ENCODE measurements at regions not wholly inside any gene's neighbourhood (a gene's known extent, or its start where the extent isn't known, plus 50 kb on each side); places are given as distances from the start of the nearest gene placed in this dataset.
A peak's percentile ranks its signal among the peaks of the same experiment; 100 is the strongest.

- no peak for DNase-seq
Observed at GRCh38 chr6:14372734-14373489, 255.3 kb downstream of the CD83 start.

- DNase-seq: no peak
Observed at GRCh38 chr6:14373648-14374437, 256.3 kb downstream of the CD83 start.

DNA sequence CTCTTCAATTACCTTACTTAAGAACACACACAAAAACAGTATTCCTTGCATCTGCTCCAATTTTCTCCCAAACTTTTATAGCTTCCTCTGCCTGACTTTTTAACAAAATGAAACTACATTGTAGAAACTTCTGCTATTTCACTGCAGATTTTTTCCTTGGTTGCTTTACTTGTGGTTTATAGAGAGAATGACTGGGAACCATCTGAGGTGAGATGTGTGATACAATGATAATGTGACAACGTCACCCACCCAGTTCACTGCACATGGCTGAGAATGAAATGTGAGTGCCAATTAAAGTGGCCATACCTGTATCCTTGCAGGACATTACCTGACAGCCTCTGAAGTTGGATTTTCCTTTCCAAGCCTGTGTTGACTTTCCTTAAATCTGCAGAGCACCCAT lies 258.4 kb downstream of the CD83 start:
- DNase-seq: no peak

- no peak for DNase-seq
Observed at GRCh38 chr6:14379568-14379967, 262.0 kb downstream of the CD83 start.

- peak; percentile 54 for DNase-seq
Observed at GRCh38 chr6:14380086-14380820, 262.7 kb downstream of the CD83 start.

DNA sequence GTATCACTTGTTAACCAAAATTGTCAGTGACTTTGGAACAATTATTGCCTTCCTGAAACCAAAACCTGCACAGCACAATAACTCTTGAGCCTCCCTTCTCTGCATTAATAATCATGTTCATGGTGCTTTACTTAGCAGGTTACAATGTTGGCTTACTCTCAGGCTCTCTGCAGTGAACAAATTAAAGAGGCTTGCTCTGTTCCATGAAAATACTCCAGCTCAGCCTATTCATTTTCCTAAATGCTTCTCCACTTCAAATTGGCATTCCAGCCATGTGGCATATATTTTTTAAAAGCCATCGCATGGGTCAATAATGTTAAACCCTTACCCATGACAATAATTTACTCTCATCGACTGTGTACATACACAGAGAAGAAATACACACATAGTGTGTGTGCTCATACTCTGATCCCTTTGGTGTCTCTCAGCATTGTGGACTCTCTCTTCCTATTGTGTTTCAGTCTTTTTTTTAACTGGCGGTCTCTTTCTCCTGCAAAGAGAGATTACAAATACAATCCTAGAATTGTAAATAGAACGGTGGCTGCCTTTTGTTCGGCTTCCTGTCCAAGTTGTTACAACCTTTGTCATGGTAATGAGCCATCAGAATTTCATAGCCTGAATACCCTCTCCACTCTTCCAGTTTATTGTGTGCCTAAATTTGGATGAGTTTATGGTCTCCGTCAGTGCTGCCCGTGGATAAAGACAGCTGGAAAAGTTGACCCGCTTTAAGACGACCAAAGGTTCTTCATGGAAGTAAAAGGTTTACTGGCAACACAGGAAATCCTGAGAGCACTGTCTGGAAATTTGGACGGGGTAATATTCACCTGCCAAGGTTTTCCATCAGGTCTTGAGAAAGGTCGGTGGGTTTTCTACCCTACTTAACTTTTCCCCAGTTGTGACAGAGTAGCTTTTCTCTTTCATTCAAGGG lies 263.6 kb downstream of the CD83 start:
- no peak for DNase-seq

DNA sequence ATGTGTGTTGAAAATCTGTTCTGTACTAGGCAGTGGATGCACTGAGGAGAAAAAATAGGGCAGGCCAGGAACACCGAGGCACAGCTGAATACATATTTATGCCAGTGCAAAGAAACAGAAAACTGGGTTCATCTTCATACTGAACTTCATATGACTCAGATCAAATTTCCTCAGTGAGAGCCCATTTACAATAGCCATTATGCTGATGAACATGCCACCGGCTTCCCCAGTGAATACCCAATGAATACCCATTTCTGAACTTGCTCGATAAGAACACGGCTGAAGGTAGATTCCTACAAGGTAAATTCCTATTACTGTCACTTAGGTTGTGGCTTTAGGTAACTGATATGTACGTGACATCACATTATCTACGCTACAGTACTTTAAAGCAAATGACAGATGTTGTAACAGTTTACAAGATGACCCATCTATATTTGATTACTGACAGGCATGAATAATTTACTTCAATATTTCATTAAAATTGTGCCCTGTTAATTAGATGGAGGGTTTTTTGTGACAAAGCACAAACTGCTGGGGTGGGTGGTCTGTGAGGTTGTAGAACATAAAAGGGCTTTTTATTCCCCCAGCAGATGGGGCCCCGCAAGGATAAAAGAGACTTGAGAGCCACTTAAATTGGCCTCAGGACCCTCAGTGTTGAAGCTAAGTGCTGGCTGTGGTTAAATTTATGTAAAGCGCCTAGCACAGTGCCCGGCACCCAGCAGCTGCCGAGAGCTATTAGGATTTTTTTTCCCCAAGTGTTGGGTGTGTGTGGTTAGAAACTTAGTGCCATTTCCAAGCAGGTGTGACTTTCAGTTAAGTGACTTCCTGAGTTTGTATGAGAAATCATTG lies 264.5 kb downstream of the CD83 start:
- no peak for DNase-seq

- DNase-seq: no peak
Observed at GRCh38 chr6:14382678-14383236, 265.2 kb downstream of the CD83 start.

- DNase-seq: no peak
Observed at GRCh38 chr6:14383393-14384174, 266.0 kb downstream of the CD83 start.

DNA sequence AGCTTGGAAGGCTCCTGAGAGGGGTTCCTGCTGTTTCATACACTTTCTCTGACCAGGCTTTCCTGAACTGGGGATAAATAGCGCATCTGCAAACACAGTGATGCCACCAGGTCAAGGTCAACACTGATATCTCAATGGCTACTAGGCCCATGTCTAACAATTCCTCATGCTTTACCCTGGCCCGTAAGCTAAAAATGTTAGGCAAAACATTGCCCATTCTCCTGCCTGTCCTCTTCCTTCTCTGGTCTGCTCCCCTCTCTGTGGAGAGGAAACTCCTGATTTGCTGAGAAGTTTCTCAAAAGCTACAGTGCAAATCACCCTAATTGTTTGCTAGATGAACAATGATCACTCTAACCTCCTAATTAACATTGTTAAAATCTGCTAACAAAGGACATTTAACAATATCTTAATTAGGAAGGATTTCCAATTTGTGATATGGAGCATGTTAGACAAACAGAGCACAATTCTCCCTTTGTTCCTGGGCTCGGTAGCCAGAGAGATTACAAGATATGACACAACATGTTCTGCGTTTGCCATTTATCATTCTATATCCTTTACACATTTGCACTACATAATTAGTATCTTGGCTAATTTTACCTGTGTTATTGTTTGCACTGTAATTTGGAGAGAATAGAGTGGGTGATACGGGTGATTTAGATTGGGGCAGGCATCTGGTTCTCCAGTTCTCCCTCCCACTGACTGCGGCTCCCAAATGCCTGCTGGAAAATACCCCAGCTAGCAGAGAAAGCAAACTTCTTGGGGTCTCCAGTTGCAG lies 266.8 kb downstream of the CD83 start:
- no peak for DNase-seq

GRCh38 chr6:14386263-14386662 lies 268.7 kb downstream of the CD83 start:
- DNase-seq: no peak

DNA sequence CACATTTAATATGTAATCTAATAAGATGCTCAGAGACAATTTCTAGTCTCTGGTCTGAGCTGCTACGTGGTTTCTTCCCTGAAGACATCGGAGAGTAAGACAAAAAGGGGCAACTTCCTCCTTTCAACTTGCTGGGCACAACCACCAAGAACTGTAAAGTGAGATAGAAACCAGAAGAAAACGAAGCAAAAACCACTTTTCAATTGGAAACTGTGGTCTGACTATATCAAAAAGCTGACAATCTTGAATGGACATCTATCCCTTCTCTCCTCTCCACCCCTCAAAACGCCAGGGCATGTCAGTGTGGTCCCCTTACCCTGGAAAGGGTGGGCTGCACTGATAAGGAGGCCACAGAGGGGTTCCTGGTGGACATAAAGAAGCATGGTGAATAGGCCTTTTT lies 269.1 kb downstream of the CD83 start:
- DNase-seq: no peak

- DNase-seq: no peak
Observed at GRCh38 chr6:14388371-14388770, 270.8 kb downstream of the CD83 start.

GRCh38 chr6:14389776-14390175 lies 272.2 kb downstream of the CD83 start:
- DNase-seq: peak; percentile 72

- no peak for DNase-seq
Observed at GRCh38 chr6:14390805-14391204, 273.2 kb downstream of the CD83 start.

GRCh38 chr6:14393910-14394309 lies 276.3 kb downstream of the CD83 start:
- no peak for DNase-seq

DNA sequence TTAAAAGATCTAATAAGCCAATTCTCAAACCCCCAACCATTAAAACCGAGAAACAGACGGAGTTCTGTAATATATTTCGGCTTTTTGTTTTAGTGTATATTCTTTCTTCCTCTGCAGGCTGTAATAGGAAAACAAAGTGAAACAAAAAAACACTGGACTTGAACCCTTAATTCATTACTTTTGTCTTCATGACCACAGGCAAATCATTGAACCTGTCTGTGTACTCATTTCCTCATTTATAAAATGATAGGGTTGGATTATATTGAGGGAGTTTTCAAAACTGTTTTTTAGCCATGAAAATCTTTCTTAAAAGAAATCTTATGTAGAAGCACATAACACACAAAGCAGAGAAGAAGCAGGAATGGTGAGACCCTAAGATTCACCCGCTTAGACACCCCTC lies 278.8 kb downstream of the CD83 start:
- no peak for DNase-seq

- peak; percentile 70 for DNase-seq
Observed at GRCh38 chr6:14396826-14397517, 279.4 kb downstream of the CD83 start.

DNA sequence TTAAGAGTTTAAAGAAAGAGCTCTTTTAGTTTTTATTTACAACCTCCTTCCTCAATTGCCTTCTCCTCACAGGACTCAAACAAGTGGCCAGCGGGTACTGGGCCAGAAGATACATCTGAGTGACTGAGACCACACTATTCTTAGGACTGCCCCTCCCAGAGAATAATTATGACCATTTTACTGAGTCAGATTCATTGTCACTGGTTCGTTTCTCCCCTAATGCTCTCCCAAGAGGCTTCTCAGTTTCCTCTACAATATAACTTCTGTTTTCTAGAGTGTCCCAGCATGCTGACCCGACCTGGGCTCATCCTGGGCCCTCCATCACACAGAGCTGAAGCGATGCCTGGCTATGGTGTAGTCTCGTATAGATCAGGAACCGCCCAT lies 279.9 kb downstream of the CD83 start:
- DNase-seq: no peak
